ENCODE measurements at regions not wholly inside any gene's neighbourhood (a gene's known extent, or its start where the extent isn't known, plus 50 kb on each side); places are given as distances from the start of the nearest gene placed in this dataset.

DNA sequence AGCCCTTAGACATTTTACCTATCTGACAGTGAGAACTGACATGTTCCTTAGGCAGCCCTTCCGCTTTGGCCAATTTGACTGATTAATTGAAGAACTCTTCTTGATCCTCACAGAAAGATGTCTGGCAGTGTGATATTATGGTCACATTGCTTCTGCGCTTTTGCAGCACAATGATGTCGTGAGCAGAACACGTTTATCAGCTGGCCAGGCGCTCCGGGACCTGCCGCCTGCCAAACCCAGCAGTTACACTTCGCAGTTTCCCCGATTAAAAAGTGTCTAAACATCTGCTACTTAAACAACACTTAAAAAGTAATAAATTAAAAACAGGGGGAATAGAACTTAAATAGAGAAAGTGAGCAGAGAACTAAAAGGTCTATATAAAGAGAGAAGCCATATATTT lies 103.5 kb upstream of the ETS2 start:
- ChIA-PET CTCF (ENCODE audit: low intra/inter-chr PET ratio, low total read pairs) (no interaction called here), POLR2A (no interaction called here)
- Histone ChIP-seq H3K36me3 (replicated peaks in 1 of 2; ENCODE audit: control insufficient read depth in 1 of 2, insufficient read depth in 2 of 2, low read length in 2 of 2) (no peaks in the 10 kb centered on the region), H3K4me3 (replicated peaks in 1 of 3; ENCODE audit: insufficient read depth in 1 of 3, low read depth in 2 of 3, low read length in 3 of 3) (no peak overlapping the region), H3K4me1 (ENCODE audit: insufficient read depth, low read length) (no peaks in the 10 kb centered on the region), H3K79me2 (ENCODE audit: insufficient read depth, low read length) (no peaks in the 10 kb centered on the region), H3K9me3 (ENCODE audit: low read length) (no peaks in the 10 kb centered on the region), H3K9ac (ENCODE audit: insufficient read depth, low read depth, low read length) (no peak overlapping the region), H3K27me3 (ENCODE audit: control insufficient read depth in 1 of 2, insufficient read depth in 2 of 2, low read length in 2 of 2) (peaks cover 1 to 10% of the 10 kb centered on the region in 2 experiments; a peak in 2 of 5 replicates), H3K4me2 (ENCODE audit: low read depth, low read length) (no peak overlapping the region), H4K20me1 (ENCODE audit: insufficient read depth, low read length) (no peaks in the 10 kb centered on the region), H3K27ac (ENCODE audit: extremely low read length, insufficient read depth, low read length) (no peak overlapping the region), H2AFZ (ENCODE audit: low read length) (no peak overlapping the region)
- BruUV-seq (replicated peaks), result no TSS peak
- no peak for ATAC-seq
- in situ Hi-C loops (cut with HindIII; ENCODE audit: extremely low pct_ligation_motif_present, low pct_unique_long_range_greater_than_20kb) (loop anchor here (10.0 kb wide), 1 partner anchor 197 kb away; no protein-coding TSS in a partner anchor), intact Hi-C loops (cut with micrococcal nuclease; ENCODE audit: unreplicated experiment) (no loop called here)
- no peak for DNase-seq (ENCODE audit: low spot score)
- no peak for FAIRE-seq
- 64% methylated on average over 9 of the region's 9 CpGs for WGBS (ENCODE audit: low lambda C conversion rate)
- no peak for TF ChIP-seq ZNF335 (CRISPR knock-in tag; IDR thresholded peaks at IDR 0.05)
- TF ChIP-seq, protein P1, sequence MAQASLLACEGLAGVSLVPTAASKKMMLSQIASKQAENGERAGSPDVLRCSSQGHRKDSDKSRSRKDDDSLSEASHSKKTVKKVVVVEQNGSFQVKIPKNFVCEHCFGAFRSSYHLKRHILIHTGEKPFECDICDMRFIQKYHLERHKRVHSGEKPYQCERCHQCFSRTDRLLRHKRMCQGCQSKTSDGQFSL (CRISPR knock-in tag; IDR thresholded peaks at IDR 0.05), result no peak
- TF ChIP-seq SNAPC2 (CRISPR knock-in tag; IDR thresholded peaks at IDR 0.05), result no peak

DNA sequence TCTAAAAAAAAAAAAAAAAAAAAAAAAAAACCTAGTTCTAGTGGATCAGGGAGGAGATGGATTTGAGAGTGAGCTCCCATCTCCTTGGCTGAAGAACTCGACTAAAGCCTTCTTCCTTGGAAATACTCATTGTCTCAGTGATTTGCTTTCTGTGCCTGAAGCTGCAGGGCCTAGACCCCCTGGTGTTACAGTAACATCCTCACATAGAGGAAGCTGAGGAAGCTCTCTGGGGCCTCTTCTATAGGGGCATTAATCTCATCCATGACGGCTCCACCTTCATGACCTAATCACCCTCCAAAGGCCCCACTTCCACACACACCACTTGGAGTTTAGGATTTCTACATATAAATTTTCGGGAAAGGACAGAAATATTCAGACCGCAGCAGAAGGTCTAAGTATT lies 95.9 kb upstream of the ETS2 start:
- intact Hi-C loops (cut with micrococcal nuclease; ENCODE audit: unreplicated experiment) (no loop called here), in situ Hi-C loops (cut with HindIII; ENCODE audit: extremely low pct_ligation_motif_present, low pct_unique_long_range_greater_than_20kb) (loop anchor here (10.0 kb wide), 1 partner anchor 205 kb away; no protein-coding TSS in a partner anchor)
- no peak for ATAC-seq
- ChIA-PET POLR2A (no interaction called here), CTCF (ENCODE audit: low intra/inter-chr PET ratio, low total read pairs) (no interaction called here)
- peaks cover 0 to 3% of the 10 kb centered on the region in 2 experiments; a peak in 1 of 5 replicates for H3K27me3 ChIP-seq (ENCODE audit: control insufficient read depth in 1 of 2, insufficient read depth in 2 of 2, low read length in 2 of 2)
- no peaks in the 10 kb centered on the region for H3K9me3 ChIP-seq (ENCODE audit: low read length)
- H2AFZ ChIP-seq (ENCODE audit: low read length), result no peak overlapping the region
- no peak overlapping the region for H3K9ac ChIP-seq (ENCODE audit: insufficient read depth, low read depth, low read length)
- no peak overlapping the region for H3K4me2 ChIP-seq (ENCODE audit: low read depth, low read length)
- WGBS (ENCODE audit: low lambda C conversion rate), result 29% methylated on average over 4 of the region's 4 CpGs
- no TSS peak for BruUV-seq (replicated peaks)
- no peaks in the 10 kb centered on the region for H3K4me1 ChIP-seq (ENCODE audit: insufficient read depth, low read length)
- H3K36me3 ChIP-seq (replicated peaks in 1 of 2; ENCODE audit: control insufficient read depth in 1 of 2, insufficient read depth in 2 of 2, low read length in 2 of 2), result no peaks in the 10 kb centered on the region
- no peak for FAIRE-seq
- no peak for DNase-seq (ENCODE audit: low spot score)
- no peaks in the 10 kb centered on the region for H4K20me1 ChIP-seq (ENCODE audit: insufficient read depth, low read length)
- H3K27ac ChIP-seq (ENCODE audit: extremely low read length, insufficient read depth, low read length), result no peak overlapping the region
- no peaks in the 10 kb centered on the region for H3K79me2 ChIP-seq (ENCODE audit: insufficient read depth, low read length)
- no peak overlapping the region for H3K4me3 ChIP-seq (replicated peaks in 1 of 3; ENCODE audit: insufficient read depth in 1 of 3, low read depth in 2 of 3, low read length in 3 of 3)
- TF ChIP-seq KDM3A (CRISPR knock-in tag; IDR thresholded peaks at IDR 0.05; ENCODE audit: low read depth) (no peak), FOXJ3 (CRISPR knock-in tag; IDR thresholded peaks at IDR 0.05; ENCODE audit: borderline replicate concordance) (no peak), NCOA5 (CRISPR knock-in tag; IDR thresholded peaks at IDR 0.05) (no peak), NFATC3 (CRISPR knock-in tag; IDR thresholded peaks at IDR 0.05) (no peak)
- TF ChIP-seq, protein P2, sequence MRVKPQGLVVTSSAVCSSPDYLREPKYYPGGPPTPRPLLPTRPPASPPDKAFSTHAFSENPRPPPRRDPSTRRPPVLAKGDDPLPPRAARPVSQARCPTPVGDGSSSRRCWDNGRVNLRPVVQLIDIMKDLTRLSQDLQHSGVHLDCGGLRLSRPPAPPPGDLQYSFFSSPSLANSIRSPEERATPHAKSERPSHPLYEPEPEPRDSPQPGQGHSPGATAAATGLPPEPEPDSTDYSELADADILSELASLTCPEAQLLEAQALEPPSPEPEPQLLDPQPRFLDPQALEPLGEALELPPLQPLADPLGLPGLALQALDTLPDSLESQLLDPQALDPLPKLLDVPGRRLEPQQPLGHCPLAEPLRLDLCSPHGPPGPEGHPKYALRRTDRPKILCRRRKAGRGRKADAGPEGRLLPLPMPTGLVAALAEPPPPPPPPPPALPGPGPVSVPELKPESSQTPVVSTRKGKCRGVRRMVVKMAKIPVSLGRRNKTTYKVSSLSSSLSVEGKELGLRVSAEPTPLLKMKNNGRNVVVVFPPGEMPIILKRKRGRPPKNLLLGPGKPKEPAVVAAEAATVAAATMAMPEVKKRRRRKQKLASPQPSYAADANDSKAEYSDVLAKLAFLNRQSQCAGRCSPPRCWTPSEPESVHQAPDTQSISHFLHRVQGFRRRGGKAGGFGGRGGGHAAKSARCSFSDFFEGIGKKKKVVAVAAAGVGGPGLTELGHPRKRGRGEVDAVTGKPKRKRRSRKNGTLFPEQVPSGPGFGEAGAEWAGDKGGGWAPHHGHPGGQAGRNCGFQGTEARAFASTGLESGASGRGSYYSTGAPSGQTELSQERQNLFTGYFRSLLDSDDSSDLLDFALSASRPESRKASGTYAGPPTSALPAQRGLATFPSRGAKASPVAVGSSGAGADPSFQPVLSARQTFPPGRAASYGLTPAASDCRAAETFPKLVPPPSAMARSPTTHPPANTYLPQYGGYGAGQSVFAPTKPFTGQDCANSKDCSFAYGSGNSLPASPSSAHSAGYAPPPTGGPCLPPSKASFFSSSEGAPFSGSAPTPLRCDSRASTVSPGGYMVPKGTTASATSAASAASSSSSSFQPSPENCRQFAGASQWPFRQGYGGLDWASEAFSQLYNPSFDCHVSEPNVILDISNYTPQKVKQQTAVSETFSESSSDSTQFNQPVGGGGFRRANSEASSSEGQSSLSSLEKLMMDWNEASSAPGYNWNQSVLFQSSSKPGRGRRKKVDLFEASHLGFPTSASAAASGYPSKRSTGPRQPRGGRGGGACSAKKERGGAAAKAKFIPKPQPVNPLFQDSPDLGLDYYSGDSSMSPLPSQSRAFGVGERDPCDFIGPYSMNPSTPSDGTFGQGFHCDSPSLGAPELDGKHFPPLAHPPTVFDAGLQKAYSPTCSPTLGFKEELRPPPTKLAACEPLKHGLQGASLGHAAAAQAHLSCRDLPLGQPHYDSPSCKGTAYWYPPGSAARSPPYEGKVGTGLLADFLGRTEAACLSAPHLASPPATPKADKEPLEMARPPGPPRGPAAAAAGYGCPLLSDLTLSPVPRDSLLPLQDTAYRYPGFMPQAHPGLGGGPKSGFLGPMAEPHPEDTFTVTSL (CRISPR knock-in tag; IDR thresholded peaks at IDR 0.05; ENCODE audit: borderline replicate concordance), result no peak
- TF ChIP-seq, protein P3, sequence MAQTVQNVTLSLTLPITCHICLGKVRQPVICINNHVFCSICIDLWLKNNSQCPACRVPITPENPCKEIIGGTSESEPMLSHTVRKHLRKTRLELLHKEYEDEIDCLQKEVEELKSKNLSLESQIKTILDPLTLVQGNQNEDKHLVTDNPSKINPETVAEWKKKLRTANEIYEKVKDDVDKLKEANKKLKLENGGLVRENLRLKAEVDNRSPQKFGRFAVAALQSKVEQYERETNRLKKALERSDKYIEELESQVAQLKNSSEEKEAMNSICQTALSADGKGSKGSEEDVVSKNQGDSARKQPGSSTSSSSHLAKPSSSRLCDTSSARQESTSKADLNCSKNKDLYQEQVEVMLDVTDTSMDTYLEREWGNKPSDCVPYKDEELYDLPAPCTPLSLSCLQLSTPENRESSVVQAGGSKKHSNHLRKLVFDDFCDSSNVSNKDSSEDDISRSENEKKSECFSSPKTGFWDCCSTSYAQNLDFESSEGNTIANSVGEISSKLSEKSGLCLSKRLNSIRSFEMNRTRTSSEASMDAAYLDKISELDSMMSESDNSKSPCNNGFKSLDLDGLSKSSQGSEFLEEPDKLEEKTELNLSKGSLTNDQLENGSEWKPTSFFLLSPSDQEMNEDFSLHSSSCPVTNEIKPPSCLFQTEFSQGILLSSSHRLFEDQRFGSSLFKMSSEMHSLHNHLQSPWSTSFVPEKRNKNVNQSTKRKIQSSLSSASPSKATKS (CRISPR knock-in tag; IDR thresholded peaks at IDR 0.05), result no peak
- TF ChIP-seq, protein P4, sequence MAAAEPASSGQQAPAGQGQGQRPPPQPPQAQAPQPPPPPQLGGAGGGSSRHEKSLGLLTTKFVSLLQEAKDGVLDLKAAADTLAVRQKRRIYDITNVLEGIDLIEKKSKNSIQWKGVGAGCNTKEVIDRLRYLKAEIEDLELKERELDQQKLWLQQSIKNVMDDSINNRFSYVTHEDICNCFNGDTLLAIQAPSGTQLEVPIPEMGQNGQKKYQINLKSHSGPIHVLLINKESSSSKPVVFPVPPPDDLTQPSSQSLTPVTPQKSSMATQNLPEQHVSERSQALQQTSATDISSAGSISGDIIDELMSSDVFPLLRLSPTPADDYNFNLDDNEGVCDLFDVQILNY (CRISPR knock-in tag; conservative IDR thresholded peaks at IDR 0.05), result no peak
